Fibroblast of skin of right biceps (primary cell): ENCODE measurements at regions not wholly inside any gene's neighbourhood (a gene's known extent, or its start where the extent isn't known, plus 50 kb on each side); places are given as distances from the start of the nearest gene placed in this dataset.
"Not testable (repeated sequence)": the region's sequence is repeated elsewhere in the genome, so short reads cannot be mapped to it uniquely, and the experiment has no call there.

Experiments used
- DNase-seq: peaks from one replicate; pipeline ENCODE4 v3.0.0-alpha.2; 2013

GRCh38 chr2:77725045-77725444, 202.9 kb upstream of the LRRTM4 start:
- no peak for DNase-seq

- not testable (repeated sequence) for DNase-seq
Observed at GRCh38 chr2:77734662-77735340, 212.6 kb upstream of the LRRTM4 start.

GRCh38 chr2:77737236-77737635, 215.1 kb upstream of the LRRTM4 start:
- no peak for DNase-seq

DNA sequence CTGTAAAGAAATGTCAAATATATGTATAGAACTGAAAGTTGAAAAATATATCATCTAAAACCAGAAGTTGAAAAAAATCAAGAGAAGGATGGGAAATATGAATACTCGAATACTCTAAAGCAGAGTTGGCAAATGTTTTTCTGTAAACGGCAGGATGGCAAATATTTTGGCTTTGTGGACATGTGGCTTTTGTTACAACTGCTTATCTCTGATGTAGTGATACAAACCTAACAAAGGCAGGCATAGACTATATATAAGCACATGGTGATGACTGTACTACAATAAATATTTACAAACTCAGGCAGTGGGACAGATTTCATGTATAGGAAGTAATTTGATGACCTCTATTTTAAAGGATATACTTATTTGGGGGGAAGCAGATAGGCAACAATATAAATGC, 224.6 kb upstream of the LRRTM4 start:
- DNase-seq: no peak

DNA sequence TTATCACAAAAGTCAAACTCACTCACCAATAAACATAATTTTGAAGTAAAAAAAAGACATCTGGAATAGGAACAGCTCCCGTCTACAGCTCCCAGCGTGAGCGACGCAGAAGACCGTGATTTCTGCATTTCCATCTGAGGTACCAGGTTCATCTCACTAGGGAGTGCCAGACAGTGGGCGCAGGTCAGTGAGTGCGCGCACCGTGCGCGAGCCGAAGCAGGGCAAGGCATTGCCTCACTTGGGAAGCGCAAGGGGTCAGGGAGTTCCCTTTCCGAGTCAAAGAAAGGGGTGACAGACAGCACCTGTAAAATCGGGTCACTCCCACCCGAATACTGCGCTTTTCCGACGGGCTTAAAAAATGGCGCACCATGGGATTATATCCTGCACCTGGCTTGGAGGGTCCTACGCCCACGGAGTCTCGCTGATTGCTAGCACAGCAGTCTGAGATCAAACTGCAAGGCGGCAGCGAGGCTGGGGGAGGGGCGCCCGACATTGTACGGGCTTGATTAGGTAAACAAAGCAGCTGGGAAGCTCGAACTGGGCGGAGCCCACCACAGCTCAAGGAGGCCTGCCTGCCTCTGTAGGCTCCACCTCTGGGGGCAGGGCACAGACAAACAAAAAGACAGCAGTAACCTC, 231.7 kb upstream of the LRRTM4 start:
- not testable (repeated sequence) for DNase-seq

DNA sequence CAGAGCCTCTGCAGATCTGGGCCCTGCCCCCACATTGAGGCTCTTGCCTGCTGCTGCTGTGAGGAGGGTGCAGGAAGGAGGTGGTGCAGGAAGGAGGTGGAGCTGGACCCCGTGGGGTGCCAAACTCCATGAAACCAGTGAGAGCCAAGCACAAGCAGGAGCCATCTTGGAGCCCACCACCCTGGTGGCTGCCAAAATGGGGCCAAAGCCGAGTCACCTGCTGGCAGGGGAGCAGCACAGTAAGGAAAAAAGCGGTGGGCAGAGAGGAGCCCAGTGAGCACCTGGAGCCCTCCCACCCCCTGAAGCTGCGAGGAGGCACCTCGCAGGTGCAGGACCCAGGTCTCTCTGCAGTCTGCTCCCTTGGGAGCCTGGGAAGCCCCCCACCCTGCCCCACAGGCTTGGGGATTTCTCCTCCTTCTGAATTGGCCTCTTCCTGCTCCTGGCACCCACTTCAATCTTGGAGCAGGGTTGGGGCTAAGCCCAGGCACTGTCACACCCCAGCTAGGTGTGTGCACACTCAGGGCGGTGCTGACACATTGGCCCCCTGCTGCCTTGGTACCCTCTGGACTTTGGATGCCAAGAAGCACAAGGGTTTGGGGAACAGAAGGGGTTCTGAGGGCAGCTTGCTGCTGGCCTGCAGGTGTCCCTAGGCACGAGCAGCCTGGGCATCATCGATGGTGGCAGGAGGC, 245.4 kb upstream of the LRRTM4 start:
- DNase-seq: no peak

- DNase-seq: no peak
Observed at GRCh38 chr2:77768508-77768907, 246.3 kb upstream of the LRRTM4 start.

DNA sequence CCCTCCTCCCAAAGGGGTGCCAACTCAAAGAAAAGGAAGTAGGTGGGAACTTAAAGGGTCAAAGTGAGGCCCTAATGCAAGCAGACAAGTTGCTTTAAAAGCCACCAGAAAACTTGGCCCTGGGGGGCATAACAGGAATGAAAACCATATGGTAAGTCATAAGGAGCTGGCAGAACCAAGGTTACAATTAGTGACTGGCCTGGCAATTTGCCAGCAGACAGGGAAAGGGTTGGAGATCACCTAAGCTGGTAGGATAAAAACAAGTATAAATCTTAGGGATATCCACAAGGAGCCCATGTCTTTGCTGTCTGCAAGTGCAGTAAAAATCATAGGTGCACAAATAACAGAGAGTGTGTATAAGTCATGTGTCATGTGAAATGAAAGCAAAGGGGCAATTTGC, 256.7 kb upstream of the LRRTM4 start:
- DNase-seq: no peak

- DNase-seq: not testable (repeated sequence)
Observed at GRCh38 chr2:77793500-77793899, 271.3 kb upstream of the LRRTM4 start.

- no peak for DNase-seq
Observed at GRCh38 chr2:77796397-77796796, 274.2 kb upstream of the LRRTM4 start.

- no peak for DNase-seq
Observed at GRCh38 chr2:77797088-77797487, 274.9 kb upstream of the LRRTM4 start.

- no peak for DNase-seq
Observed at GRCh38 chr2:77800410-77800809, 278.2 kb upstream of the LRRTM4 start.

DNA sequence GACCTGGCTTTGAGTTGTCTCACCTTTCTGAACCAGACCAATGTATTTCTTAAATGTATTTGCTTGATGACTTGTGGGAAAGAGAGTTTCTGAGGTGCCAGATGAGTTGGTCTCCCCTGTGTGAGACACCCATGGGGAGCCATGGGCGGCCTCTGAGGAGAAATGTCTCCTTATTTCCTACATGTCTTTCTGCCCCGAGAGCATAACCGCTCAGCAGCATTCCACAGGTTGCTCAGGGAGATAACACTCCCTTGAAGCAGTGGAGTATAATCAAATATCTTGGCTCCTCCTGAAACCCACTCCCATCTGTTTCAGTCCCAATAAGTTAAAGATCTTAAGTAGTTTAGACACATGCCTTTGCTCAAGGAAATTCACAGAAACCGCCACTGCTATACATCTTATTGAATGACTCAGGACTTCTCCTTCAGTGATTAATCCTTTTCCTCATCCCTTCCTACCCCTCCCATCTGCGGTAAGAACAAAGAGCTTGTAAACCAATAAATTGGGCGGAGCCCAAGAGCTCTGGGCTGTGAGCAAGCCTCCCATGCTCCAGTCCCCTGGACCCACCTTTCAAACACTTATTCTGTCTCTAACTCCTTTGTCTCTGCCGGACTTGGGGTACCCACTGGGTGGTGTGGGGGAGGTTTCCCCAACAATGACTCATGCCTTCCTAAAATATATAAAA, 285.5 kb upstream of the LRRTM4 start:
- no peak for DNase-seq

DNA sequence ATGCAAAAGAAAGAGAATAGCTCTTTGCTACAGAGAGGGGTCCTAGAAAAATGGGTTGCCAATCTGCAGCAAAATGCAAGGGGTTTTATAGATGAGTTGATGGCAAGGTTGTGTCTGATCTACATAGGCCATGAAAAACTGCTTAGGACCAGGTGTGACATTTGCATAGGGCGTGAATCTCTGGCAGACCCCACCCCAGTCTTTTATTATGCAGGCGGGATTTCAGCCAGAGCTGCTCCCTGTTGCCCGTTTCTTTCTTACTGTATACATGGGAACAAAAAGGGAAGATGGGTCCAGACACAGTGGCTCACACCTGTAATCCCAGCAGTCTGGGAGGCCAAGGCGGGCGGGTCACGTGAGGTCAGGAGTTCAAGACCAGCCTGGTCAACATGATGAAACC, 286.4 kb upstream of the LRRTM4 start:
- no peak for DNase-seq

DNA sequence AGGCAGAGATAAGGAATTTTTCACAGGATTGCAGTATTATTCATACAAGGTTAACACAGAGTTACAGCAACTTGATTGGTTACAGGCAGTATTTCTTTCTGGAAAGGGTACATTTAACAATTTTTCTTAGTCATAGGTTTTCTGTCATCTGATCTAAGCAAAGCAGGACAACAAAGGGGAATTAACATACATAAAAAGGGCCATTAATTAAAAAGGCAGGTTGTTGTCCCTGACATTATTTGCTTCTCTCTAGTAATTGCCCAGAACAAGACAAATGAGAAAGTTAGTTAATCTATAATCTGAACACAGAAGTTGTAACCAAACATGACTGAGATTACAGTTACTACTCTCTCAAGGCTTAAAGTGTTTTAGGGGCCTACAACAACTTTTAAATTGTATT, 291.4 kb upstream of the LRRTM4 start:
- no peak for DNase-seq

DNA sequence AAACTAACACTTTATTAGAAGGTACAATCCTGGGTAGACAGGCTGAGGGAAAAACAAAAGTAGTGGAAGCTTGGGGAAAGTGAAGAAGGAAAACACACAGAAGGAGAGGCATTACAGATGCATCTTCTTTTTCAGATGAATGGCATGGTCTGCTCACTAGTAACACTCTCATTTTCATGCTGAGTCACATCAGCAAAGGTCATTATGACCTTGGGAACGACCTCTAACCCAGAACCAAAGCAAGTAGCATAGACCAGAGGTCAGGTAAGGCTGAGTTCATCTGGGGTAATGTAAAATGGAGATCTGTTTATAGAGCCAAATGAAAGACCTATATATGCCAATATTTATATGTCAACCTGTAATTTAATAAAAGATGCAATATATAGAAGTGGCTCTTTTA, 294.4 kb upstream of the LRRTM4 start:
- DNase-seq: no peak

- DNase-seq: no peak
Observed at GRCh38 chr2:77818186-77818585, 296.0 kb upstream of the LRRTM4 start.

DNA sequence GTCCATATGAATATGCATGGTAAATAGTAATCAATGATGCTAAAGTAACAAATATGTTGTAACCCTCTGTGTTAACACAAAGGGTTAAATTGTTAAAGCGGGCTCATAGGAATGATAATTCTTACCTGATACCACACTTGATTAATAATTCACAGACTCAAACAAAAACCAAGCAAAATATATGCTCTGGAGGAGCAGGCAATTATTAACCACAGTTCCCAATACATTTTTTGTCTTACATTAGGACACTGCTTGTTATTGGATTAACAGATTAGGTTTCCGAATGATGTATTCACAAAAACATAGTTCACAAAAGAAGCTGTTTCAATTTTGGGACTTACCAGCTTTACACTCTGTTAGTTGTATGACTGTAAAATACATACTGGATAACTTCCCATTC, 300.9 kb upstream of the LRRTM4 start:
- DNase-seq: no peak

- no peak for DNase-seq
Observed at GRCh38 chr2:77831060-77831459, 308.9 kb upstream of the LRRTM4 start.

GRCh38 chr2:77831471-77831870, 309.3 kb upstream of the LRRTM4 start:
- no peak for DNase-seq

DNA sequence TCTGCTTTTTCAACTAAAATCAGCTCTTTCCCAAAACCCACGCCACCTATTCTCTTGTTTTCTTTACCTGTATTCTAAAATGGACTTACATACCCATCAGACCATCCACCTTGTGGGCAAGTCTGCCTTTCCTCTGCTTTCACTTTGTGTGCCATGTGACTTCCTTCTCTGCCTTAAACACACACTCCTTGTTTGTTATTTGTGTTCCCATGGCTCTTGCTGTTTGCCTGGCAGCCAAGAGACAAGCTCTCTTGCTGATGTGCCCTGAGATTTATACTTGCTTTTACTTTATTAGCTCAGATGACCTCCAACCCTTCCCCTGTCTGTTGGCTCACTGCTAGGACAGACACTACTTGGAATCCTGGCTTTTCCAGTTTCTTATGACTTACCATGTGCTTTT, 309.7 kb upstream of the LRRTM4 start:
- no peak for DNase-seq

DNA sequence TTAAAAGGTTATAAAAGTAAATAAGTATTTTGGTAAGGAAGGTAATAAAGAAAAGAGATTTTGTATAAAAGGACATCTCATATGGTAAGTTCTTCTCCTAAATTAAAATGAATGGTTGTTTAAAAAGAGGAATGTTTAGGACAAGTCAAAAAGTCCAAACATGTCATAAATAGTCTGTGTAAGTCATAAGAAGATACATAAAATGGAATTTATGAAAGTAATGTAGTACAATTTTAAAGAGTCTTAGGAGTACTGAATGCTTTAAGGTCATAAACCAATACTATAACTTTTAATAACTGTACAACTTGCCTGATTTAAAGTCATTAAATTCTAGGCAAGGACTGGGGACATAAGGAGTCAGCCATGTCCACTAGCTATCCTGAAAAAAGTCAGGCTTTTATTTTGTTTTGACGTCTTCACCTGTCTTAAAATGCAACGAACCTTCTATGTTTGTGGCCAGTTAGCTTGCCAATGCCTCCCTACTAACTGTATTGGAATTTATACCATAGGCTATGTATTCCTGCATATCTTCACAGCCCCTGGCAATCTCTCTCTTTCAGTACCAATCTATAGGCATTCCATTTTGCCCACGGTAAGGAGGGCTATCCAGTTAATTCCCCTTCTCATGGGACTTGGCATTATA, 312.3 kb upstream of the LRRTM4 start:
- no peak for DNase-seq

DNA sequence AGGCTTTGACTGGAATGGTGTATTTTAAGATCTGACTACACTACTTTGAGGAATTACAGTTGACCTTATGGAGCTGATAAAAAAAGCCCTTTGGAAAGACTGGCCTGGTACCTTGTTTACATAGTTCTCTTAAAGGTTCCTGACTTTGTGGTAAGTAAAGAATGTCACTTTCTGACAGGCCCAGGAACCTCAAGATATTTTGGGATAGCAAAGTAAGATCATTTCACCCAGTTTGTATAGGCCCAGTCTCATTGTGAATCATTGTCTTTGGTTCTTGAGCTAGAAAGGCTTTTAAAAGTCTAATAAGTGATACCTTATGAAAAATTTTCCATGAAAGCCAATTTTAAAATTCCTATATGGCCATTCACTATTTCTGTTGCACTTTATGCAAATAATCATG, 316.3 kb upstream of the LRRTM4 start:
- no peak for DNase-seq
